ENCODE measurements at regions not wholly inside any gene's neighbourhood (a gene's known extent, or its start where the extent isn't known, plus 50 kb on each side); places are given as distances from the start of the nearest gene placed in this dataset.

- WGBS, 4 donors: 78 to 88% (median 86%) methylated on average over 3 of the region's 3 CpGs
- DNase-seq (no peak), ATAC-seq (no peak)
- Histone ChIP-seq H3K27me3 (no peaks in the 10 kb centered on the region), H3K9me3 (peaks cover 0 to 5% (median 0%) of the 10 kb centered on the region in 12 donors), H3K4me3 (no peak overlapping the region), H3K36me3 (no peaks in the 10 kb centered on the region), H3K27ac (no peak overlapping the region), H3K4me1 (no peaks in the 10 kb centered on the region)
- TF ChIP-seq POLR2A (IDR thresholded peaks at IDR 0.05): no peak
- TF ChIP-seq CTCF (IDR thresholded peaks at IDR 0.05): no peak
- intact Hi-C loops (cut with DNase I): no loop called here
Measured at GRCh38 chr2:34492561-34493455, 893.7 kb upstream of the FAM98A start.

GRCh38 chr2:34486965-34487364 is 887.9 kb upstream of the FAM98A start:
- intact Hi-C loops (cut with DNase I): no loop called here
- H3K36me3 ChIP-seq: no peaks in the 10 kb centered on the region
- H3K27me3 ChIP-seq: no peaks in the 10 kb centered on the region
- TF ChIP-seq CTCF (IDR thresholded peaks at IDR 0.05) (no peak), POLR2A (IDR thresholded peaks at IDR 0.05) (no peak)
- H3K4me1 ChIP-seq: no peaks in the 10 kb centered on the region
- DNase-seq (no peak), ATAC-seq (no peak)
- WGBS, 4 donors: 73 to 84% (median 77%) methylated on average over 2 of the region's 2 CpGs
- H3K9me3 ChIP-seq: no peaks in the 10 kb centered on the region
- no peak overlapping the region for H3K27ac ChIP-seq
- H3K4me3 ChIP-seq: no peak overlapping the region

GRCh38 chr2:34481542-34481941 is 882.4 kb upstream of the FAM98A start:
- WGBS, 4 donors: 80 to 94% (median 86%) methylated on average over 3 of the region's 3 CpGs
- intact Hi-C loops (cut with DNase I): no loop called here
- H3K27ac ChIP-seq: no peak overlapping the region

More at GRCh38 chr2:34481542-34481941, 882.4 kb upstream of the FAM98A start:
- no peaks in the 10 kb centered on the region for H3K4me1 ChIP-seq
- no peak for DNase-seq
- no peak for TF ChIP-seq POLR2A (IDR thresholded peaks at IDR 0.05)
- no peak for TF ChIP-seq CTCF (IDR thresholded peaks at IDR 0.05)
- H3K4me3 ChIP-seq: no peak overlapping the region
- no peak for ATAC-seq
- no peaks in the 10 kb centered on the region for H3K36me3 ChIP-seq
- H3K27me3 ChIP-seq: no peaks in the 10 kb centered on the region
- H3K9me3 ChIP-seq: no peaks in the 10 kb centered on the region
